Upper lobe of right lung (tissue), 1 donor: ENCODE measurements at regions not wholly inside any gene's neighbourhood (a gene's known extent, or its start where the extent isn't known, plus 50 kb on each side); places are given as distances from the start of the nearest gene placed in this dataset.

Experiments used
- ATAC-seq: fragments of 200-7000 bp; cut with Tn5 transposase; one replicate; pipeline ENCODE4 v1.9.1; 2020; ENCODE audit warnings: mild to moderate bottlenecking, moderate library complexity
- DNase-seq: peaks from one replicate; pipeline ENCODE4 v3.0.0-alpha.2; 2020
- H3K27ac ChIP-seq: fragments of 200-600 bp; one replicate; pipeline ENCODE4 v1.8.0; 2022
- H3K27me3 ChIP-seq: fragments of 200-600 bp; one replicate; pipeline ENCODE4 v1.8.0; 2022; ENCODE audit warnings: mild to moderate bottlenecking
- H3K36me3 ChIP-seq: fragments of 200-600 bp; one replicate; pipeline ENCODE4 v1.8.0; 2022
- H3K4me1 ChIP-seq: fragments of 200-600 bp; one replicate; pipeline ENCODE4 v1.8.0; 2022
- H3K4me3 ChIP-seq: fragments of 200-600 bp; one replicate; pipeline ENCODE4 v1.8.0; 2022; ENCODE audit warnings: mild to moderate bottlenecking
- H3K9me3 ChIP-seq: fragments of 200-600 bp; one replicate; pipeline ENCODE4 v1.8.0; 2022
- CTCF ChIP-seq: fragments of 200-600 bp; IDR thresholded peaks from one replicate; pipeline ENCODE4 v1.8.0; 2022; ENCODE audit warnings: antibody characterized with exemption
- intact Hi-C: fragments of 100-400 bp; cut with DNase I; formaldehyde crosslinking; loops from one replicate; pipeline ENCODE4 v1.11.0; 2022
- donor health status: DM: no; HTN: yes; CAD: no; lungs with severe emphysema.

- ATAC-seq: no peak
- Histone ChIP-seq H3K27me3 (no peaks in the 10 kb centered on the region), H3K4me3 (no peak overlapping the region), H3K27ac (no peak overlapping the region), H3K36me3 (no peaks in the 10 kb centered on the region), H3K9me3 (no peaks in the 10 kb centered on the region), H3K4me1 (no peaks in the 10 kb centered on the region)
- DNase-seq: no peak
- no peak for TF ChIP-seq CTCF
- intact Hi-C loops: no loop called here
Observed at GRCh38 chr11:38547462-38547861, 1949.4 kb upstream of the RAG2 start.

- intact Hi-C loops: no loop called here
- DNase-seq (no peak), ATAC-seq (no peak)
- H3K27ac ChIP-seq: no peak overlapping the region
- H3K36me3 ChIP-seq: no peaks in the 10 kb centered on the region
- TF ChIP-seq CTCF: no peak
- no peak overlapping the region for H3K4me3 ChIP-seq
- no peaks in the 10 kb centered on the region for H3K27me3 ChIP-seq
- H3K4me1 ChIP-seq: no peaks in the 10 kb centered on the region
- no peaks in the 10 kb centered on the region for H3K9me3 ChIP-seq
Observed at GRCh38 chr11:38543986-38544385, 1946.0 kb upstream of the RAG2 start.

- no peak for DNase-seq
Observed at GRCh38 chr11:38543311-38543710, 1945.3 kb upstream of the RAG2 start.

GRCh38 chr11:38538866-38539680 lies 1941.0 kb upstream of the RAG2 start:
- Histone ChIP-seq H3K4me3 (no peak overlapping the region), H3K36me3 (no peaks in the 10 kb centered on the region), H3K4me1 (no peaks in the 10 kb centered on the region), H3K9me3 (no peaks in the 10 kb centered on the region), H3K27ac (no peak overlapping the region), H3K27me3 (no peaks in the 10 kb centered on the region)
- intact Hi-C loops: no loop called here
- no peak for TF ChIP-seq CTCF
- no peak for ATAC-seq
- no peak for DNase-seq

More at GRCh38 chr11:38543311-38543710, 1945.3 kb upstream of the RAG2 start:
- H3K4me3 ChIP-seq: no peak overlapping the region
- H3K36me3 ChIP-seq: no peaks in the 10 kb centered on the region
- H3K9me3 ChIP-seq: no peaks in the 10 kb centered on the region
- H3K27me3 ChIP-seq: no peaks in the 10 kb centered on the region
- H3K27ac ChIP-seq: no peak overlapping the region
- intact Hi-C loops: no loop called here
- no peak for TF ChIP-seq CTCF
- no peak for ATAC-seq
- no peaks in the 10 kb centered on the region for H3K4me1 ChIP-seq

GRCh38 chr11:38530226-38530625 lies 1932.2 kb upstream of the RAG2 start:
- no peaks in the 10 kb centered on the region for H3K27me3 ChIP-seq
- no peak for TF ChIP-seq CTCF
- no peaks in the 10 kb centered on the region for H3K4me1 ChIP-seq
- no peak for DNase-seq
- no peak overlapping the region for H3K4me3 ChIP-seq
- no peaks in the 10 kb centered on the region for H3K36me3 ChIP-seq
- intact Hi-C loops: no loop called here
- no peak for ATAC-seq
- no peak overlapping the region for H3K27ac ChIP-seq
- peaks cover 2% of the 10 kb centered on the region for H3K9me3 ChIP-seq
